WERI-Rb-1 (cell line): ENCODE measurements at regions not wholly inside any gene's neighbourhood (a gene's known extent, or its start where the extent isn't known, plus 50 kb on each side); places are given as distances from the start of the nearest gene placed in this dataset.

ENCODE experiments used
- DNase-seq: peaks from one replicate; pipeline ENCODE4 v3.0.0-alpha.2; 2020
- H3K27ac ChIP-seq: fragments of 250-450 bp; sonication (Bioruptor Pico); 2 replicates; pipeline ENCODE4 v1.5.1; 2020; ENCODE audit warnings: mild to moderate bottlenecking, moderate library complexity
- H3K27me3 ChIP-seq: fragments of 250-450 bp; sonication (Bioruptor Pico); 2 replicates; pipeline ENCODE4 v1.5.1; 2021; ENCODE audit warnings: mild to moderate bottlenecking, low read depth, moderate library complexity; ENCODE audit not compliant: insufficient read depth, severe bottlenecking
- H3K36me3 ChIP-seq: fragments of 250-450 bp; sonication (Bioruptor Pico); 2 replicates; pipeline ENCODE4 v1.5.1; 2020; ENCODE audit warnings: mild to moderate bottlenecking, moderate library complexity
- H3K4me3 ChIP-seq: 2 replicates; pipeline ENCODE4 v1.5.1; 2011; ENCODE audit warnings: low read depth, mild to moderate bottlenecking, control low read depth, low read length
- H3K9me3 ChIP-seq: fragments of 250-450 bp; sonication (Bioruptor Pico); 2 replicates; pipeline ENCODE4 v1.5.1; 2021; ENCODE audit warnings: mild to moderate bottlenecking, moderate library complexity; ENCODE audit not compliant: severe bottlenecking
- TF ChIP-seq, protein P1 (sequence below): IDR thresholded peaks from 2 replicates; pipeline ENCODE4 v1.5.1; 2011; ENCODE audit warnings: low read depth, mild to moderate bottlenecking, control low read depth, inconsistent platforms, low read length

DNA sequence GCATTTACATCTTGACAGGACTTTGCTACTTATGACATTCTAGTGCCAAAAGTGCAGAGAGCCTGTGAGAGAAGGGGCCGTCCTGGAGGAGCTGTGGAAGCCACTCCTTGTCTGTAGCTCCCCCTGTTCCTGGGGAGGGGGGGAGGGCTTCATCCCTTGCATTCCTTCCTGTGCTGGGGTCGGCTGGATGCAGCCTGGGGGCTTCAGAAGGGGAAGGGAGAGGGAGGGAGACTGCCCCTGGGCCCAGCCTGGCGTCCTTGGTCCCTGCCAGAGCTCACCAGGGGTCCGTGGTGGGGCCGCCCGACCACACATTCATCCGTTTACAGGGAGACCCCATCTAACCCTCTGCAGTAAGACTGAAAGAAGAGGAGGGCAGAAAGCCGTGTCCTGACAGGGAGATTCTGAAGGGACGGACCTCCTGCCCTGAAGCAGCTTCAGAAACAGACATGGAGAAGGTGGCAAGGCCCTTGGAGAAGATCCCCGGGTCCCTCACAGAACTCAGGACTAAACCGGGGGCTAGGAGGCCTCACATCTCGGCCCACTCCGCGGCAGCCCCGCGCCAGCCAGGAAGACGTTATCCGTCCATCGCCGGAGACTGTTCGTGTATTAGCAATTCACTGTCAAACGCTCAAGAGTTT, 258.3 kb upstream of the SALL3 start:
- Histone ChIP-seq H3K36me3 (no peaks in the 10 kb centered on the region), H3K9me3 (peaks cover 2% of the 10 kb centered on the region), H3K27ac (no peak overlapping the region), H3K4me3 (no peak overlapping the region), H3K27me3 (no peaks in the 10 kb centered on the region)
- DNase-seq = no peak
- TF ChIP-seq, protein P1, sequence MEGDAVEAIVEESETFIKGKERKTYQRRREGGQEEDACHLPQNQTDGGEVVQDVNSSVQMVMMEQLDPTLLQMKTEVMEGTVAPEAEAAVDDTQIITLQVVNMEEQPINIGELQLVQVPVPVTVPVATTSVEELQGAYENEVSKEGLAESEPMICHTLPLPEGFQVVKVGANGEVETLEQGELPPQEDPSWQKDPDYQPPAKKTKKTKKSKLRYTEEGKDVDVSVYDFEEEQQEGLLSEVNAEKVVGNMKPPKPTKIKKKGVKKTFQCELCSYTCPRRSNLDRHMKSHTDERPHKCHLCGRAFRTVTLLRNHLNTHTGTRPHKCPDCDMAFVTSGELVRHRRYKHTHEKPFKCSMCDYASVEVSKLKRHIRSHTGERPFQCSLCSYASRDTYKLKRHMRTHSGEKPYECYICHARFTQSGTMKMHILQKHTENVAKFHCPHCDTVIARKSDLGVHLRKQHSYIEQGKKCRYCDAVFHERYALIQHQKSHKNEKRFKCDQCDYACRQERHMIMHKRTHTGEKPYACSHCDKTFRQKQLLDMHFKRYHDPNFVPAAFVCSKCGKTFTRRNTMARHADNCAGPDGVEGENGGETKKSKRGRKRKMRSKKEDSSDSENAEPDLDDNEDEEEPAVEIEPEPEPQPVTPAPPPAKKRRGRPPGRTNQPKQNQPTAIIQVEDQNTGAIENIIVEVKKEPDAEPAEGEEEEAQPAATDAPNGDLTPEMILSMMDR = no peak

DNA sequence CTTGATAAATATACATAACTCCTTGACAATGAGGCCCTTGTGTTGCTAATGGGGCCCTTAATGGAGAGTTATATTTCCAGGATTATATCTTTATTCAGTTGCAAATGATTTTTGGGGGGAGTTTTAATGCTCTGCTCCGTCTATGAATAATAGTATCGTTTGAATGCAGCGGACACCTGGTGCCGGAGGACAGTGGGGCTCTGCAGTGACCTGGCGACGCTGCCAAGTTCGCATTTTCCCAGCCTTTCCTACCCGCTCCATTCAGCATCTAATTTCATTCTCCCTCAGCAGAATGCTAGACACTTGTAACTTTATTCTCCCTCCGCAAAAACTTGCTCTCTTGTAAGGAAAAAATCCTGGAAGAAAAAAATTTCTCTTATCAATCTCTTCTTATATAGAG, 257.6 kb upstream of the SALL3 start:
- no peak overlapping the region for H3K27ac ChIP-seq
- H3K36me3 ChIP-seq = no peaks in the 10 kb centered on the region
- no peak for DNase-seq
- TF ChIP-seq, protein P1 = no peak
- H3K9me3 ChIP-seq = peaks cover 2% of the 10 kb centered on the region
- no peak overlapping the region for H3K4me3 ChIP-seq
- no peaks in the 10 kb centered on the region for H3K27me3 ChIP-seq

DNA sequence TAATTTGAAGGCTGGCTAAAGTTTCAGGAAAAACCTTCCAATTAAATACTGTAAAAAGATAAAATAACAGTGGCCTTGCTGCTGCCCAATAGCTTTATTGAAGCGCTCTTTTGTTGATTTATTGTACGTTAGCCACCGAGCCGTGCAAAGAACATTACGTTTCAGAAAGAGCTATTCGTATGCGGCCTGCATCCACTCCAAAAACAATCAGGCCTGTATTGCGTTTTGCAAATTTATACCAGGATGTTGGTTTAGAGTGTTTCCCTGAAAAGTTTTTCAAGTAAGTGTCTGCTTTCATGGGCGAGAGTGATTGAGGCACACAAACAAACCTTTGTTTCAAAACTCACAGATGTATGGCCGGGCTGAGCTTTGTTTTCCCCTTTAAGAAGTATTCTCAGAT, 257.2 kb upstream of the SALL3 start:
- Histone ChIP-seq H3K36me3 (no peaks in the 10 kb centered on the region), H3K27ac (no peak overlapping the region), H3K4me3 (no peak overlapping the region), H3K9me3 (peaks cover 2% of the 10 kb centered on the region), H3K27me3 (no peaks in the 10 kb centered on the region)
- DNase-seq = no peak
- TF ChIP-seq, protein P1 = no peak

DNA sequence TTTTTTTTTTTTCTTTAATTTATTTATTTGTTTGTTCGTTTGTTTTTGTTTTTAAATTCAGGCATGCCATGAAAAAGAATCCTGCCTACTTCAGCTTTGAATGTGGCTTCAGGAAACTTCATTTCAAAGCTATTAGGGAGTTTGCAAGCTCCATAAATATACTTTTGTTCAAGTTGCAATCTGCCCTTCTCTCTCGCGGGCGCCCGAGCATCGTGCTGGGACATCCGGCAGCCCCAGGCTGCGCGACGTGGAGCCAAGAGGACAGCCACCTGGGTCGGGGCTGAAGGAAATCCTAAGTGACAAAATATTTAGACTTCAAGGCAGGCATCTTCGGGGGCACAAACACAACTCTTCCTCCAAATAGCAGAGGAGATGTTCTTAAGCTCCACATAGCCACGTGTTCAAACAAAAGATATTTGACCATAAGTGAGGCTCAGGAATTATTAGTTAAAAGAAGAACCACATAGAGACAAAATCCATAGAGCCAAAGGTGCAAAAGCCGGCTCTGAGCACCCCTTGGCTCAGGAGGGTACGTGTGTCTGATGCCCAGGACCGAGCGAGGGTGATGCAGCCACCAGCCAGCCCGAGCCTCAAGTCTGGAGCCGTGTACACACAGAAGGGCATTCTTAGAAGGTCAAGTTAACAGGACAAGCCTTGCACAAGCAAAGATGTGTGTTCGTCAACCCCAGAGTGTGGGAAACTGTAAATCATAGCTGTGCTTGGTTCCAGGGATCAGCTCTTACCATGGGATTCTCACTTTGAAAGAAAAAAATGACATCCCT, 256.5 kb upstream of the SALL3 start:
- Histone ChIP-seq H3K4me3 (no peak overlapping the region), H3K36me3 (no peaks in the 10 kb centered on the region), H3K9me3 (peaks cover under 1% of the 10 kb centered on the region), H3K27ac (no peak overlapping the region), H3K27me3 (no peaks in the 10 kb centered on the region)
- TF ChIP-seq, protein P1 = no peak
- DNase-seq = peak; percentile 1

DNA sequence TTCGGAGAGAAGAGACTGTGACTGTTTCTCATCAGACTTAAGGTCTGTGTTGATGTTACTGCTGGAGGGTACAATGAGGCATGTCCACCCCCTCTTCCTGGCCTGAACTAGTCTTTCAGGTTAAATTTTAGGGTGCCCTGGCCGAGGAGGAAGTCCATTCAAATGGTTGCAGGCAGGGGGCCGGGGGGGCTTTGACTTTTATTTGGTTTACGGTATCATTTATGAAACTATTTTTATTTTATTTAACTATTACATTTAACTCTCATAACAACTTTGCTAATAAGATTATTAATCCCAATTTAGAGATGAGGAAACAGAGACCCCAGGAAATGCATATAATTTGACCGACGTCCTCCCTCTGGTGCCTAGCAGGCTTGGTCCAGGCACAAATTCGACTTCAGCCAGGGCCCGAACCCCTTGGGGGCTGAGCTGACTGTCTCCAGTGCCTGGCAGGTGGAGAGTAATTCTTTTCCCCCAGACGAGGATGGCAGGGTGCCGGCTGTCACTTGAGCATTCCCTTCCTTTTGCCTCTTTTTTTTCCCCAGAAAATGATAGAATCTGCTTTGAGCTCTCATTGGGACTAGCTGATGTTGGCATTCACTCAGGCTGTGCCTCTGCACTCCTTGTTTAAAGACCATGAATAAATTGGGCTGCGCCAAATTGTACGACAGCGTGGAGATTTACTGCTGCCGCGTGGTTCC, 255.3 kb upstream of the SALL3 start:
- TF ChIP-seq, protein P1 = no peak
- Histone ChIP-seq H3K36me3 (no peaks in the 10 kb centered on the region), H3K27me3 (no peaks in the 10 kb centered on the region), H3K9me3 (no peaks in the 10 kb centered on the region), H3K4me3 (no peak overlapping the region), H3K27ac (no peak overlapping the region)
- peak; percentile 2 for DNase-seq
